AG09319 (cell line): ENCODE measurements at regions not wholly inside any gene's neighbourhood (a gene's known extent, or its start where the extent isn't known, plus 50 kb on each side); places are given as distances from the start of the nearest gene placed in this dataset.
"Not testable (repeated sequence)": the region's sequence is repeated elsewhere in the genome, so short reads cannot be mapped to it uniquely, and the experiment has no call there.

Experiments
- DNase-seq: peaks from one replicate; pipeline ENCODE4 v3.0.0-alpha.2; 2010; ENCODE audit warnings: low read depth; ENCODE audit errors: extremely low read depth
- TF ChIP-seq, protein P1 (sequence below): IDR thresholded peaks from 2 replicates; pipeline ENCODE4 v1.5.1; 2011; ENCODE audit warnings: low read depth, mild to moderate bottlenecking, inconsistent platforms, low read length, moderate library complexity

DNA sequence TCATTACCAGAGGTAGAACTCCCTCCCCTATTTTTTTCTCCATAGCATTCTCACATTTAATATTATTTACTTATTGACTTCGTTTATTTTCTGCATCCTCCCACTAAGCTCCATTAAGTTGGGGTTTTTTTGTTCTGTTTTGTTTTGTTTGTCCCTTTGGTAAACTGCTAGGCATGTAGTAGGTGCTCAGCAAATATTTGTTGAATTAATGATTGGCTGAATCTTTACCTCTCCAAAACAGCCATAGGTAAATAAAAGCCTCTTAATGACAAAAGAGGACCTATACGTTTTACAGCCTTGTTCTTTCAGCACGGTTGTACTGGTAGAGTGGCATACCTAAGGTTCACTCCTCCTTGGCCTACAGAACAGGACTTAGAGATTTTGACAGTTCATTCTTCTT, 52.0 kb downstream of the PRORP start:
- TF ChIP-seq, protein P1, sequence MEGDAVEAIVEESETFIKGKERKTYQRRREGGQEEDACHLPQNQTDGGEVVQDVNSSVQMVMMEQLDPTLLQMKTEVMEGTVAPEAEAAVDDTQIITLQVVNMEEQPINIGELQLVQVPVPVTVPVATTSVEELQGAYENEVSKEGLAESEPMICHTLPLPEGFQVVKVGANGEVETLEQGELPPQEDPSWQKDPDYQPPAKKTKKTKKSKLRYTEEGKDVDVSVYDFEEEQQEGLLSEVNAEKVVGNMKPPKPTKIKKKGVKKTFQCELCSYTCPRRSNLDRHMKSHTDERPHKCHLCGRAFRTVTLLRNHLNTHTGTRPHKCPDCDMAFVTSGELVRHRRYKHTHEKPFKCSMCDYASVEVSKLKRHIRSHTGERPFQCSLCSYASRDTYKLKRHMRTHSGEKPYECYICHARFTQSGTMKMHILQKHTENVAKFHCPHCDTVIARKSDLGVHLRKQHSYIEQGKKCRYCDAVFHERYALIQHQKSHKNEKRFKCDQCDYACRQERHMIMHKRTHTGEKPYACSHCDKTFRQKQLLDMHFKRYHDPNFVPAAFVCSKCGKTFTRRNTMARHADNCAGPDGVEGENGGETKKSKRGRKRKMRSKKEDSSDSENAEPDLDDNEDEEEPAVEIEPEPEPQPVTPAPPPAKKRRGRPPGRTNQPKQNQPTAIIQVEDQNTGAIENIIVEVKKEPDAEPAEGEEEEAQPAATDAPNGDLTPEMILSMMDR: no peak
- no peak for DNase-seq

DNA sequence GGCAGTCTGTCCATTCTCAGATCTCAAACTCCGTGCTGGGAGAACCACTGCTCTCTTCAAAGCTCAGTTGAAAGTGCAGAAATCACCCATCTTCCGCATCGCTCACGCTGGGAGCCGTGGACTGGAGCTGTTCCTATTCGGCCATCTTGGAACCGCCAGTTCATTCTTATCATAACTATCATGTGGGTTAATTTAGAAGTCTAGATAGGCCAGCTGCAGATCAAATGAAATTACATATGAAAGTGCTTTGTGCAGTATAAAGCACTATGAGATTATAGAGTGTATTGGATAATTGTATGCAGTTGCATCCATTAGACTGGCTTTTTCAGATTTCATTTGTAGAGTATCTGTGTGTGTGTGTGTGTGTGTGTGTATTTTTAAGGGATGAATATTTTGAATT, 57.8 kb downstream of the PRORP start:
- DNase-seq: no peak
- TF ChIP-seq, protein P1: no peak

DNA sequence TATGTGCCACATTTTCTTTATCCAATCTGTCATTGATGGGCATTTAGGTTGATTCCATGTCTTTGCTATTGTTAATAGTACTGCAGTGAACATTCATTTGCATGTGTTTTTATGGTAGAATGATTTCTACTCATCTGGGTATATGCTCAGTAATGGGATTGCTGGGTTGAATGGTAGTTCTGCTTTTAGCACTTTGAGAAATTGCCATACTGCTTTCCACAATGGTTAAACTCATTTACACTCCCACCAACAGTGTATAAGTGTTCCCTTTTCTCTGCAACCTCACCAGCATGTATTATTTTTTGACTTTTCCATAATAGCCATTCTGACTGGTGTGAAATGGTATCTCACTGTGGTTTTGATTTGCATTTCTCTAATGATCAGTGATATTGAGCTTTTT, 62.5 kb downstream of the PRORP start:
- DNase-seq: not testable (repeated sequence)

DNA sequence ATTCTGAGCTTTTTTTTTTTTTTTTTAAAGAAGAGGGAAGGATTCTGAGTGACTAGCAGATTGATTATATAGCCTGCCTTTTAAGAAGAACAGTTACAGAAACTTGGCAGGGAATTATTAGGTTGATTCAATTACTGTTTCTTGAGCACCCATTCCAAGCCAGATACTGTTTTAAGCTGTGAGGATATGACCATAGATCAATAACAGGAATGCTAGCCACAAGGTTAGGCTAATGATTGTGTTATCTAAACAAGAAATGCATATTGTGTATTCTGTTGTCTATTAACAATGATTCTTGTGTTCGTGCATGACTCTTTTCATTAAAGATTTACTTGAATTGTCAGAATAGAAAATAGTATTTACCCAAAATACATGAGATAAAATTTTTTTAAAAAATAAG, 67.1 kb downstream of the PRORP start:
- TF ChIP-seq, protein P1: no peak
- no peak for DNase-seq

DNA sequence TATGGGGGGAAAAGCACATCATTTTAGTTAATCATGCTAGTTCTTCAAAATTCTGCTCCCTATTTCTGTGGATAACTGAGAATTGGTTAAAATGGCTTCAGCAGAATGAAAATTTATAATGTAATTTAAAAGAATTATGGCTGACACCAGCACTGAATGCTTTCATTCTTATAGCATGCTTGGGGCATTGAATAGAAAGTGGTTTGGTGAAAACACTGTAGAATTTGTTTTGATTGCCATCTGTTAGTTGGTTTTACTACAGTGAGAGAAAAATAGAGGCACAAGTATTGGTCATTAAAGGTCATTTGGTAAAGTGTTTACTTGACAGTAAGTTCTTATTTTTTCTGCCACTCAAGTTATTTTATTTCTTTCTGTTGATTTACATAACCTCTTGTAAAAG, 70.8 kb downstream of the PRORP start:
- DNase-seq: no peak
- TF ChIP-seq, protein P1: no peak

DNA sequence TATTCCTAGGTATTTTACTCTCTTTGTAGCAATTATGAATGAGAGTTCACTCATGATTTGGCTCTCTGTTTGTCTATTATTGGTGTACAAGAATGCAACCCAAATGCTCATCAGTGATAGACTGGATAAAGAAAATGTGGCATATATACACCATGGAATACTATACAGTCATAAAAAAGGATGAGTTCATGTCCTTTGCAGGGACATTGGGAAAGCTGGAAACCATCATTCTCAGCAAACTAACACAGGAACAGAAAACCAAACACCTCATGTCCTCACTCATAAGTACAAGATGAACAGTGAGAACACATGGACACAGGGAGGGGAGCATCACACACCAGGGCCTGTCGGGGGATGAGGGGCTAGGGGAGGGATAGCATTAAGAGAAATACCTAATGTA, 71.8 kb downstream of the PRORP start:
- DNase-seq: not testable (repeated sequence)

DNA sequence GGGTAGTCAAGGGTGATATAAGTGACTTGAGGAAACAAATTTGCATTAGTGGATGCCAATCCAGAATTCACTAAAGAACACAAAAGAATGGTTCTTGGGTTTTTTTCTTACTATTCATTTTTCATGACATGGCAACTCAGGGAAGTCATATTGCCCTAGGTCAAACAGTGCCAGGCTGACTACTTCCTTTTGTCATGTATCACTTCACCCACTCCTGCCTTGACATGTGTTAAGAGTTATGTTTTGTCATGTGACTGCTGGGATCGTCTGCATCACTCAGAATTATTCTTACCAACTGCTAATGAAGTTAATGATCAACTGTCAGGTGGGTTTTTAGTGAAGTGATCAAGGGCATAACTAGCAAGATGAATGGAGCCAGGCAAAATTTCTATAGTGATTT, 74.2 kb downstream of the PRORP start:
- TF ChIP-seq, protein P1: no peak
- no peak for DNase-seq

DNA sequence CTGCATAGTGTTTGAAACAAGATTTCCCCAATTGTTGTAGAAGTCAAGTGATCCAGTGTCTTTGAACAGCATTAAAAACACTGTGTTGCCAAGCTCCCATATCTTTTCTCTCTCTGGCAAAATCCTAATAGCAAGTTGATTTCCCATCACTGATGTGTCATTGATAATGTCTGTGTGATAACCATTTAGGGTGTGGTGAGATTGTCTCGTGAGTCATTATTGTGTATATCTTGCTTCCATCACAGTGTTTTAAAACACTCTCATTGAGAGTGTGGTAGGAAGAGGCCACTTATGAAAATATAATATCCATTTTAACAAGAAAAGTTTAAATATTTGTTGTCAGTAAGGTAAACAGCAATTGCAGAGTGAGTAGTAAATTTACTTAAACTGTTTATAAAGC, 74.7 kb downstream of the PRORP start:
- TF ChIP-seq, protein P1: no peak

DNA sequence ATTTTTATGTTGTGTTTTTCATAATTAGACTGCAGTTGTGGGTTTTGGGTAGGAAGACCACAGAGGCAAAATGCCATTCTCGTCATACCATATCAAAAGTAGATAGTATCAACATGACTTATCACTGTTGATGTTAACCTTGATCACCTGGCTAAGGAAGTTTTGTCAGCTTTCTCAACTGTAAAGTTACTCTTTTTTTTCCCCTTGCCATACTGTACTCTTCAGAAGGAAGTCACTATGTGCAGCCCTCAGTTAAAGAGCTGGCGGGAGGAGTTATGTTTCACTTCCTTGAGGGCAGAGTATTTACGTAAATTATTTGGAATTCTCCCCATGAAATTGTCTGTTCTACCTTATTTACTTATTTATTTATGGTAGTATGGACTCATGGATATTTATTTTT, 78.7 kb downstream of the PRORP start:
- no peak for DNase-seq
- TF ChIP-seq, protein P1: no peak

More for the DNA sequence above, 74.7 kb downstream of the PRORP start:
- peak; percentile 11 for DNase-seq
